K562 (cell line): ENCODE measurements at regions not wholly inside any gene's neighbourhood (a gene's known extent, or its start where the extent isn't known, plus 50 kb on each side); places are given as distances from the start of the nearest gene placed in this dataset.

ENCODE experiments used
- EZH2 ChIP-seq: IDR thresholded peaks from 2 replicates; pipeline ENCODE4 v1.6.1; 2012; ENCODE audit warnings: low read depth, mild to moderate bottlenecking, inconsistent platforms, low read length, borderline replicate concordance
- HDAC2 ChIP-seq: fragments of 450-650 bp; IDR thresholded peaks from 2 replicates; pipeline ENCODE4 v1.6.1; 2016; ENCODE audit warnings: mild to moderate bottlenecking
- KDM5B ChIP-seq: fragments of 200-600 bp; sonication (generic); IDR thresholded peaks from 2 replicates; pipeline ENCODE4 v1.6.1; 2012; ENCODE audit warnings: low read depth, mild to moderate bottlenecking, moderate library complexity, low read length, control low read depth, inconsistent platforms; ENCODE audit not compliant: insufficient replicate concordance
- MAZ ChIP-seq, 2 experiments: fragments of 450-650 bp in 1 of 2; sonication (generic) in 1 of 2; formaldehyde crosslinking; IDR thresholded peaks in 1 of 2; conservative IDR thresholded peaks in 1 of 2; 2 replicates each; pipeline versions ENCODE4 v1.4.0 to v1.5.0; 2020; ENCODE audit warnings: mild to moderate bottlenecking in 1 of 2, missing genetic modification reagents in 1 of 2
- NR1H2 ChIP-seq: sonication (generic); formaldehyde crosslinking; IDR thresholded peaks from 2 replicates; pipeline ENCODE4 v1.4.0; 2020; ENCODE audit warnings: mild to moderate bottlenecking, missing genetic modification reagents
- PPARD ChIP-seq: fragments of 250-450 bp; sonication (Bioruptor Pico); IDR thresholded peaks from 2 replicates; pipeline ENCODE4 v1.8.0; 2022; ENCODE audit warnings: inconsistent platforms, mild to moderate bottlenecking, moderate library complexity
- TCF7L2 ChIP-seq: fragments of 150-350 bp; IDR thresholded peaks from 2 replicates; pipeline ENCODE4 v1.6.1; 2016; ENCODE audit warnings: low read depth, mild to moderate bottlenecking, low read length, moderate library complexity
- TF ChIP-seq, protein P1 (sequence below), 3 experiments: IDR thresholded peaks in 2 of 3; conservative IDR thresholded peaks in 1 of 3; 2 replicates each; pipeline ENCODE4 v1.5.1; 2011 to 2012; ENCODE audit warnings: low read length in 3 of 3, mild to moderate bottlenecking in 3 of 3, control low read depth in 2 of 3, improper control_type of control experiment in 1 of 3, inconsistent platforms in 1 of 3, low read depth in 1 of 3, mixed read lengths in 1 of 3, moderate library complexity in 1 of 3; ENCODE audit not compliant: insufficient read depth in 2 of 3
- TF ChIP-seq, protein P2 (sequence below): sonication (generic); formaldehyde crosslinking; IDR thresholded peaks from 2 replicates; pipeline ENCODE4 v1.9.0; 2022; ENCODE audit warnings: mild to moderate bottlenecking, missing genetic modification reagents
- TF ChIP-seq, protein P3 (sequence below), 2 experiments: IDR thresholded peaks in 1 of 2; conservative IDR thresholded peaks in 1 of 2; 2 replicates each; pipeline ENCODE4 v1.6.1; 2016; ENCODE audit warnings: low read depth in 2 of 2, mild to moderate bottlenecking in 1 of 2, missing compliant biosample characterization in 1 of 2, missing genetic modification characterization in 1 of 2, moderate library complexity in 1 of 2
- TF ChIP-seq, protein P4 (sequence below): sonication (generic); formaldehyde crosslinking; IDR thresholded peaks from 2 replicates; pipeline ENCODE4 v1.9.0; 2022; ENCODE audit warnings: mild to moderate bottlenecking, missing genetic modification reagents

DNA sequence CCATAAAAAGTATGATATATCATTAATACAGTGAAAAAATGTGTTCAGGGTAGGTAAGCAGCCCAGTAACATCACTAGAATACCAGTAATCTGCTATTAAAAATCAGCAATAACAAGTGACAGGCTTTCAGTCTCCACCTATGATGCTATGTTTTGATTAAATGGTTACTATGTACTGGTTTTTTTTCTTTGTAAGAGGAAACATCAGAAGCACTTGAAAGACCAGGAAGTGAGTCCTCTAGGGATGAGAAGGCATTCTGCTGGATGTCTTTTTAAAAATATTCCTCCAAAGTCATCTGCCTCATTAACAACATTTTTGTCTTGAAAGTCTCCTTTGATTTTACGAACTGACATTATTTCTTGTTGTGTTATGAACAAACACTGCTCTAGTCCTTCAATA lies 136.0 kb upstream of the FAM98A start:
- TF ChIP-seq, protein P1, sequence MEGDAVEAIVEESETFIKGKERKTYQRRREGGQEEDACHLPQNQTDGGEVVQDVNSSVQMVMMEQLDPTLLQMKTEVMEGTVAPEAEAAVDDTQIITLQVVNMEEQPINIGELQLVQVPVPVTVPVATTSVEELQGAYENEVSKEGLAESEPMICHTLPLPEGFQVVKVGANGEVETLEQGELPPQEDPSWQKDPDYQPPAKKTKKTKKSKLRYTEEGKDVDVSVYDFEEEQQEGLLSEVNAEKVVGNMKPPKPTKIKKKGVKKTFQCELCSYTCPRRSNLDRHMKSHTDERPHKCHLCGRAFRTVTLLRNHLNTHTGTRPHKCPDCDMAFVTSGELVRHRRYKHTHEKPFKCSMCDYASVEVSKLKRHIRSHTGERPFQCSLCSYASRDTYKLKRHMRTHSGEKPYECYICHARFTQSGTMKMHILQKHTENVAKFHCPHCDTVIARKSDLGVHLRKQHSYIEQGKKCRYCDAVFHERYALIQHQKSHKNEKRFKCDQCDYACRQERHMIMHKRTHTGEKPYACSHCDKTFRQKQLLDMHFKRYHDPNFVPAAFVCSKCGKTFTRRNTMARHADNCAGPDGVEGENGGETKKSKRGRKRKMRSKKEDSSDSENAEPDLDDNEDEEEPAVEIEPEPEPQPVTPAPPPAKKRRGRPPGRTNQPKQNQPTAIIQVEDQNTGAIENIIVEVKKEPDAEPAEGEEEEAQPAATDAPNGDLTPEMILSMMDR (IDR thresholded peaks at IDR 0.05 in 2 of 3, conservative IDR thresholded peaks at IDR 0.05 in 1 of 3; ENCODE audit: insufficient read depth in 2 of 3, low read depth in 1 of 3, low read length in 3 of 3) = no peak
- no peak for TF ChIP-seq HDAC2
- TF ChIP-seq TCF7L2 = no peak
- no peak for TF ChIP-seq PPARD
- no peak for TF ChIP-seq EZH2
- TF ChIP-seq, protein P2, sequence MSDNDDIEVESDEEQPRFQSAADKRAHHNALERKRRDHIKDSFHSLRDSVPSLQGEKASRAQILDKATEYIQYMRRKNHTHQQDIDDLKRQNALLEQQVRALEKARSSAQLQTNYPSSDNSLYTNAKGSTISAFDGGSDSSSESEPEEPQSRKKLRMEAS (CRISPR knock-in tag) = no peak
- no peak for TF ChIP-seq NR1H2 (CRISPR knock-in tag)
- no peak for TF ChIP-seq KDM5B
- TF ChIP-seq, protein P3, sequence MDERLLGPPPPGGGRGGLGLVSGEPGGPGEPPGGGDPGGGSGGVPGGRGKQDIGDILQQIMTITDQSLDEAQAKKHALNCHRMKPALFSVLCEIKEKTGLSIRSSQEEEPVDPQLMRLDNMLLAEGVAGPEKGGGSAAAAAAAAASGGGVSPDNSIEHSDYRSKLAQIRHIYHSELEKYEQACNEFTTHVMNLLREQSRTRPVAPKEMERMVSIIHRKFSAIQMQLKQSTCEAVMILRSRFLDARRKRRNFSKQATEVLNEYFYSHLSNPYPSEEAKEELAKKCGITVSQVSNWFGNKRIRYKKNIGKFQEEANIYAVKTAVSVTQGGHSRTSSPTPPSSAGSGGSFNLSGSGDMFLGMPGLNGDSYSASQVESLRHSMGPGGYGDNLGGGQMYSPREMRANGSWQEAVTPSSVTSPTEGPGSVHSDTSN (CRISPR knock-in tag; IDR thresholded peaks at IDR 0.05; ENCODE audit: low read depth) = no peak
- TF ChIP-seq, protein P3 (tag; conservative IDR thresholded peaks at IDR 0.05; ENCODE audit: low read depth) = no peak
- TF ChIP-seq, protein P4, sequence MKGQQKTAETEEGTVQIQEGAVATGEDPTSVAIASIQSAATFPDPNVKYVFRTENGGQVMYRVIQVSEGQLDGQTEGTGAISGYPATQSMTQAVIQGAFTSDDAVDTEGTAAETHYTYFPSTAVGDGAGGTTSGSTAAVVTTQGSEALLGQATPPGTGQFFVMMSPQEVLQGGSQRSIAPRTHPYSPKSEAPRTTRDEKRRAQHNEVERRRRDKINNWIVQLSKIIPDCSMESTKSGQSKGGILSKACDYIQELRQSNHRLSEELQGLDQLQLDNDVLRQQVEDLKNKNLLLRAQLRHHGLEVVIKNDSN (CRISPR knock-in tag) = no peak
- no peak for TF ChIP-seq MAZ (CRISPR knock-in tag; conservative IDR thresholded peaks at IDR 0.05 in 1 of 2, IDR thresholded peaks at IDR 0.05 in 1 of 2)
